ENCODE measurements at regions not wholly inside any gene's neighbourhood (a gene's known extent, or its start where the extent isn't known, plus 50 kb on each side); places are given as distances from the start of the nearest gene placed in this dataset.

DNA sequence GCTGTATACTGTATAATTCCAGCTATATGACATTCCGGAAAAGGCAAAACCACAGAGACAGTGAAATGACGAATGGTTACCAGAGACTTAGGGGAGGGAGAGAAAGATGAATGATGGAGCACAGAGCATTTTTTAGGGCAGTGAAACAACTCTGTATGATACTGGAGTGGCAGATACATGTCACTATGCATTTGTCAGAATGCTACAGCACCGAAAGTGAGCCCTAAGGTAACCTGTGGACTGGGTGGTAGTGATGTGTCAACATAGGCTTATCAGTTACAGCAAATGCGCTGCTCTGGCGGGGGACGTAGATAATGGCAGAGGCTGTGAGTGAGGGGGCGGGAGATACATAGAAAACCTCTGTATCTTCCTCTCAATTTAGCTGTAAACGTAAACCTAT lies 201.3 kb upstream of the SSTR4 start:
- DNase-seq, result no peak
- Mint-ChIP-seq H3K27ac (ENCODE audit: unreplicated experiment) (no peak overlapping the region), H3K36me3 (ENCODE audit: unreplicated experiment) (peaks cover 3% of the 10 kb centered on the region), H3K27me3 (ENCODE audit: unreplicated experiment) (no peaks in the 10 kb centered on the region), H3K4me3 (ENCODE audit: unreplicated experiment) (no peak overlapping the region), H3K4me1 (ENCODE audit: low read depth, unreplicated experiment) (no peaks in the 10 kb centered on the region), H3K9me3 (ENCODE audit: unreplicated experiment) (no peaks in the 10 kb centered on the region)
- TF ChIP-seq, protein P1, sequence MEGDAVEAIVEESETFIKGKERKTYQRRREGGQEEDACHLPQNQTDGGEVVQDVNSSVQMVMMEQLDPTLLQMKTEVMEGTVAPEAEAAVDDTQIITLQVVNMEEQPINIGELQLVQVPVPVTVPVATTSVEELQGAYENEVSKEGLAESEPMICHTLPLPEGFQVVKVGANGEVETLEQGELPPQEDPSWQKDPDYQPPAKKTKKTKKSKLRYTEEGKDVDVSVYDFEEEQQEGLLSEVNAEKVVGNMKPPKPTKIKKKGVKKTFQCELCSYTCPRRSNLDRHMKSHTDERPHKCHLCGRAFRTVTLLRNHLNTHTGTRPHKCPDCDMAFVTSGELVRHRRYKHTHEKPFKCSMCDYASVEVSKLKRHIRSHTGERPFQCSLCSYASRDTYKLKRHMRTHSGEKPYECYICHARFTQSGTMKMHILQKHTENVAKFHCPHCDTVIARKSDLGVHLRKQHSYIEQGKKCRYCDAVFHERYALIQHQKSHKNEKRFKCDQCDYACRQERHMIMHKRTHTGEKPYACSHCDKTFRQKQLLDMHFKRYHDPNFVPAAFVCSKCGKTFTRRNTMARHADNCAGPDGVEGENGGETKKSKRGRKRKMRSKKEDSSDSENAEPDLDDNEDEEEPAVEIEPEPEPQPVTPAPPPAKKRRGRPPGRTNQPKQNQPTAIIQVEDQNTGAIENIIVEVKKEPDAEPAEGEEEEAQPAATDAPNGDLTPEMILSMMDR (IDR thresholded peaks at IDR 0.05; ENCODE audit: partially characterized antibody, unreplicated experiment), result no peak

DNA sequence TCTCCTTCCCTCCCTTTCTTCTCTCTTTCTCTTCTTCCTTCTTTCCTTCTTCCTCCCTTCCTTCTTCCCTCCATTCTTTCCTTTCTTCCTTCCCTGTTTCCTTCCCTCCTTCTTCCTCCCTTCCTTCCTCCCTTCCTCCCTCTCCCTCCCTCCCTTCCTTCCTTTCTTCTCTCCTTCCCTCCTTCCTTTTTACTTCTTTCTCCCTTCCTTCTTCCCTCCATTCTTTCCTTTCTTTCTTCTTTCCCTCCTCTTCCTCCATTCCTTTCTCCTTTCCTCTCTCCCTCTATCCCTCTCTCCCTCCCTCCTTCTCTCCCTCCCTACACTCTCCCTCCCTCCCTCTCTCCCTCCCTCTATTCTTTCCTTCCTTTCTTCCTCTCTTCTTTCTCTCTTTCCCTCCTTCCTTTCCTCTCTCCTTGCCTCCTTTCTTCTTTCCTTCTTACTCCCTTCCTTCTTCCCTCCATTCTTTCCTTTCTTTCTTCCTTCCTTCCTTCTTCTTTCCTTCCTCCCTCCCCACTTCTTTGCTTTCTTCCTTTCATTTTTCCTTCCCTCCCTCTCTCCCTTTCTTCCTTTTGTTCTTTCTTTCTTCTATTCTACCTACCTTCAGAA lies 200.4 kb upstream of the SSTR4 start:
- Mint-ChIP-seq H3K4me3 (ENCODE audit: unreplicated experiment) (no peak overlapping the region), H3K27ac (ENCODE audit: unreplicated experiment) (no peak overlapping the region), H3K27me3 (ENCODE audit: unreplicated experiment) (no peaks in the 10 kb centered on the region), H3K4me1 (ENCODE audit: low read depth, unreplicated experiment) (no peaks in the 10 kb centered on the region), H3K36me3 (ENCODE audit: unreplicated experiment) (peaks cover 3% of the 10 kb centered on the region), H3K9me3 (ENCODE audit: unreplicated experiment) (no peaks in the 10 kb centered on the region)
- TF ChIP-seq, protein P1 (IDR thresholded peaks at IDR 0.05; ENCODE audit: partially characterized antibody, unreplicated experiment), result no peak
- DNase-seq, result no peak

- no peak overlapping the region for H3K27ac Mint-ChIP-seq (ENCODE audit: unreplicated experiment)
- DNase-seq, result no peak
- H3K9me3 Mint-ChIP-seq (ENCODE audit: unreplicated experiment), result no peaks in the 10 kb centered on the region
- H3K36me3 Mint-ChIP-seq (ENCODE audit: unreplicated experiment), result peaks cover 3% of the 10 kb centered on the region
- TF ChIP-seq, protein P1 (IDR thresholded peaks at IDR 0.05; ENCODE audit: partially characterized antibody, unreplicated experiment), result no peak
- no peak overlapping the region for H3K4me3 Mint-ChIP-seq (ENCODE audit: unreplicated experiment)
- H3K4me1 Mint-ChIP-seq (ENCODE audit: low read depth, unreplicated experiment), result no peaks in the 10 kb centered on the region
- H3K27me3 Mint-ChIP-seq (ENCODE audit: unreplicated experiment), result no peaks in the 10 kb centered on the region
Observed at GRCh38 chr20:22836211-22836610, 198.9 kb upstream of the SSTR4 start.

- Mint-ChIP-seq H3K9me3 (ENCODE audit: unreplicated experiment) (no peaks in the 10 kb centered on the region), H3K4me1 (ENCODE audit: low read depth, unreplicated experiment) (no peaks in the 10 kb centered on the region)
- TF ChIP-seq, protein P1 (IDR thresholded peaks at IDR 0.05; ENCODE audit: partially characterized antibody, unreplicated experiment), result no peak
Observed at GRCh38 chr20:22836877-22837276, 198.2 kb upstream of the SSTR4 start.

DNA sequence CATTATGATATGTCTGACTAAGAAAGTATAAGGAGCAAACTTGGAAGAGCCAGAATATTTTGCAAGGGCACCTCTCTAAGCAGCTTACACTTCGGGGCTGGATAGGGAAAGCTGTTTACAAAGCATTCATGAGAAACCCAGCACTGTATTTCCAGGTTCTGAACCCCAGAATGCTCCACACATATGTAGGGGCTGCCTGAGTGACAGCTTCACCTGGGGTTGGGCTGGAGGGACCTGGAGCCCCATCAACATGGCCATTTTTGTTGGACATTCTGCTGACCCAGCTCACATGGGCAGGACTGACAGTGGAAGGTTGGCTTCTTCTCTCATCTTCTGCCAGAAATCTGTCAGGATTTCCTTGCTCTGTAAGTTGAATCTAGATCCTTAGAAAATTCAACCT lies 197.1 kb upstream of the SSTR4 start:
- H3K4me3 Mint-ChIP-seq (ENCODE audit: unreplicated experiment), result no peak overlapping the region
- no peaks in the 10 kb centered on the region for H3K27me3 Mint-ChIP-seq (ENCODE audit: unreplicated experiment)
- H3K36me3 Mint-ChIP-seq (ENCODE audit: unreplicated experiment), result peaks cover 3% of the 10 kb centered on the region
- no peaks in the 10 kb centered on the region for H3K4me1 Mint-ChIP-seq (ENCODE audit: low read depth, unreplicated experiment)
- peaks cover 2% of the 10 kb centered on the region for H3K9me3 Mint-ChIP-seq (ENCODE audit: unreplicated experiment)
- no peak overlapping the region for H3K27ac Mint-ChIP-seq (ENCODE audit: unreplicated experiment)
- TF ChIP-seq, protein P1 (IDR thresholded peaks at IDR 0.05; ENCODE audit: partially characterized antibody, unreplicated experiment), result no peak
- no peak for DNase-seq

More at GRCh38 chr20:22836877-22837276, 198.2 kb upstream of the SSTR4 start:
- no peaks in the 10 kb centered on the region for H3K27me3 Mint-ChIP-seq (ENCODE audit: unreplicated experiment)
- DNase-seq, result no peak
- no peak overlapping the region for H3K4me3 Mint-ChIP-seq (ENCODE audit: unreplicated experiment)
- H3K27ac Mint-ChIP-seq (ENCODE audit: unreplicated experiment), result no peak overlapping the region
- peaks cover 3% of the 10 kb centered on the region for H3K36me3 Mint-ChIP-seq (ENCODE audit: unreplicated experiment)

Data from glutamatergic neuron (in vitro differentiated cells).